ENCODE measurements at regions not wholly inside any gene's neighbourhood (a gene's known extent, or its start where the extent isn't known, plus 50 kb on each side); places are given as distances from the start of the nearest gene placed in this dataset.

DNA sequence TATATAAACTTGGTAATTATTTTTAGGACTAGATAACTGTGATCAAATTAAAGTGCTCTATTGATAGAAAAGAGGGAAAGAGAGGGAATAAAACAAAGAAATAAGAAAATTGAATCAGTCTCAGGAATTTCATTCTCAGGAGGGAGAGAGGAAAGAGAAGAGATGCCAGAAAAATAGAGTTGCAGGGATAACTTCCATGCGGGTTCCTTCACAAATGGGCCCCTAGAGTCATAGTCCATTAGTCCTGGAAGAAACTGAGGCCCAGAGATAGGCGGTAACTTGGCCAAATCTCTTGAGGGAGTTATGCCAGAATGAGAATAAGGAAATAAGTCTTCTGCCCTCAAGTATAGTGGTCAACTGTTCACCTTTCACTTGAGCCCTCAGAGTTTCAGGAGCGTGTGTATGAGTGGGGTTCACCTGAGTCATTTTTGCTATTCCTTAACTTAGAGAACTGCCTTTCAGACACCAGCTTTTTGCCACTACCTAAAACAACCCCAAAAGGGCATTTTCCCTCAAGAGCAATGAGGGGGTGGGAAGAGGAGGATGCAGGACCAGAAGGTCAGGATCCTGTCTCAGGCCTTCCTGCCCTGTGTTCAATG is 192.6 kb downstream of the MEX3B start:
- Histone ChIP-seq H3K4me1 (no peaks in the 10 kb centered on the region), H3K4me3 (no peak overlapping the region), H3K27ac (no peak overlapping the region), H3K27me3 (no peaks in the 10 kb centered on the region), H3K9me3 (no peaks in the 10 kb centered on the region), H3K36me3 (no peaks in the 10 kb centered on the region)
- no peak for TF ChIP-seq POLR2A (IDR thresholded peaks at IDR 0.05)
- TF ChIP-seq, protein P1, sequence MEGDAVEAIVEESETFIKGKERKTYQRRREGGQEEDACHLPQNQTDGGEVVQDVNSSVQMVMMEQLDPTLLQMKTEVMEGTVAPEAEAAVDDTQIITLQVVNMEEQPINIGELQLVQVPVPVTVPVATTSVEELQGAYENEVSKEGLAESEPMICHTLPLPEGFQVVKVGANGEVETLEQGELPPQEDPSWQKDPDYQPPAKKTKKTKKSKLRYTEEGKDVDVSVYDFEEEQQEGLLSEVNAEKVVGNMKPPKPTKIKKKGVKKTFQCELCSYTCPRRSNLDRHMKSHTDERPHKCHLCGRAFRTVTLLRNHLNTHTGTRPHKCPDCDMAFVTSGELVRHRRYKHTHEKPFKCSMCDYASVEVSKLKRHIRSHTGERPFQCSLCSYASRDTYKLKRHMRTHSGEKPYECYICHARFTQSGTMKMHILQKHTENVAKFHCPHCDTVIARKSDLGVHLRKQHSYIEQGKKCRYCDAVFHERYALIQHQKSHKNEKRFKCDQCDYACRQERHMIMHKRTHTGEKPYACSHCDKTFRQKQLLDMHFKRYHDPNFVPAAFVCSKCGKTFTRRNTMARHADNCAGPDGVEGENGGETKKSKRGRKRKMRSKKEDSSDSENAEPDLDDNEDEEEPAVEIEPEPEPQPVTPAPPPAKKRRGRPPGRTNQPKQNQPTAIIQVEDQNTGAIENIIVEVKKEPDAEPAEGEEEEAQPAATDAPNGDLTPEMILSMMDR (IDR thresholded peaks at IDR 0.05) = no peak
- DNase-seq (no peak), ATAC-seq (no peak)
- WGBS (ENCODE audit: insufficient coverage, low coverage, low lambda C conversion rate, missing lambda C conversion rate) = 56% methylated on average over 3 of the region's 3 CpGs
- intact Hi-C loops (cut with DNase I) = no loop called here

- WGBS (ENCODE audit: insufficient coverage, low coverage, low lambda C conversion rate, missing lambda C conversion rate) = 48% methylated on average over 5 of the region's 5 CpGs
- ATAC-seq (no peak), DNase-seq (no peak)
- TF ChIP-seq, protein P1 (IDR thresholded peaks at IDR 0.05) = no peak
- no peak for TF ChIP-seq POLR2A (IDR thresholded peaks at IDR 0.05)
- intact Hi-C loops (cut with DNase I) = no loop called here
- Histone ChIP-seq H3K27me3 (no peaks in the 10 kb centered on the region), H3K36me3 (no peaks in the 10 kb centered on the region), H3K9me3 (no peaks in the 10 kb centered on the region), H3K27ac (no peak overlapping the region), H3K4me1 (no peaks in the 10 kb centered on the region), H3K4me3 (no peak overlapping the region)
Measured at GRCh38 chr15:81852411-81853149, 193.2 kb downstream of the MEX3B start.

- no peak for ATAC-seq
- Histone ChIP-seq H3K27me3 (no peaks in the 10 kb centered on the region), H3K27ac (no peak overlapping the region), H3K4me1 (no peaks in the 10 kb centered on the region), H3K9me3 (no peaks in the 10 kb centered on the region), H3K36me3 (no peaks in the 10 kb centered on the region), H3K4me3 (no peak overlapping the region)
- WGBS (ENCODE audit: insufficient coverage, low coverage, low lambda C conversion rate, missing lambda C conversion rate) = 76% methylated on average over 7 of the region's 7 CpGs
- no peak for TF ChIP-seq POLR2A (IDR thresholded peaks at IDR 0.05)
- TF ChIP-seq, protein P1 (IDR thresholded peaks at IDR 0.05) = no peak
- no peak for DNase-seq
- intact Hi-C loops (cut with DNase I) = no loop called here
Measured at GRCh38 chr15:81851757-81852156, 194.1 kb downstream of the MEX3B start.

GRCh38 chr15:81851325-81851724 is 194.5 kb downstream of the MEX3B start:
- Histone ChIP-seq H3K27me3 (no peaks in the 10 kb centered on the region), H3K27ac (no peak overlapping the region), H3K36me3 (no peaks in the 10 kb centered on the region), H3K4me3 (no peak overlapping the region), H3K9me3 (no peaks in the 10 kb centered on the region), H3K4me1 (no peaks in the 10 kb centered on the region)
- DNase-seq (no peak), ATAC-seq (no peak)
- 59% methylated on average over 10 of the region's 10 CpGs for WGBS (ENCODE audit: insufficient coverage, low coverage, low lambda C conversion rate, missing lambda C conversion rate)
- no peak for TF ChIP-seq POLR2A (IDR thresholded peaks at IDR 0.05)
- TF ChIP-seq, protein P1 (IDR thresholded peaks at IDR 0.05) = no peak
- intact Hi-C loops (cut with DNase I) = no loop called here

Data from right lobe of liver (tissue), 6 donors.